HG02938 (cell line): ENCODE measurements at regions not wholly inside any gene's neighbourhood (a gene's known extent, or its start where the extent isn't known, plus 50 kb on each side); places are given as distances from the start of the nearest gene placed in this dataset.
"Not testable (repeated sequence)": the region's sequence is repeated elsewhere in the genome, so short reads cannot be mapped to it uniquely, and the experiment has no call there.

Experiments used
- ATAC-seq: cut with Tn5 transposase; IDR thresholded peaks from one replicate; pipeline ENCODE4 v1.9.1; 2021; ENCODE audit warnings: mild to moderate bottlenecking, moderate library complexity; ENCODE audit not compliant: unreplicated experiment

DNA sequence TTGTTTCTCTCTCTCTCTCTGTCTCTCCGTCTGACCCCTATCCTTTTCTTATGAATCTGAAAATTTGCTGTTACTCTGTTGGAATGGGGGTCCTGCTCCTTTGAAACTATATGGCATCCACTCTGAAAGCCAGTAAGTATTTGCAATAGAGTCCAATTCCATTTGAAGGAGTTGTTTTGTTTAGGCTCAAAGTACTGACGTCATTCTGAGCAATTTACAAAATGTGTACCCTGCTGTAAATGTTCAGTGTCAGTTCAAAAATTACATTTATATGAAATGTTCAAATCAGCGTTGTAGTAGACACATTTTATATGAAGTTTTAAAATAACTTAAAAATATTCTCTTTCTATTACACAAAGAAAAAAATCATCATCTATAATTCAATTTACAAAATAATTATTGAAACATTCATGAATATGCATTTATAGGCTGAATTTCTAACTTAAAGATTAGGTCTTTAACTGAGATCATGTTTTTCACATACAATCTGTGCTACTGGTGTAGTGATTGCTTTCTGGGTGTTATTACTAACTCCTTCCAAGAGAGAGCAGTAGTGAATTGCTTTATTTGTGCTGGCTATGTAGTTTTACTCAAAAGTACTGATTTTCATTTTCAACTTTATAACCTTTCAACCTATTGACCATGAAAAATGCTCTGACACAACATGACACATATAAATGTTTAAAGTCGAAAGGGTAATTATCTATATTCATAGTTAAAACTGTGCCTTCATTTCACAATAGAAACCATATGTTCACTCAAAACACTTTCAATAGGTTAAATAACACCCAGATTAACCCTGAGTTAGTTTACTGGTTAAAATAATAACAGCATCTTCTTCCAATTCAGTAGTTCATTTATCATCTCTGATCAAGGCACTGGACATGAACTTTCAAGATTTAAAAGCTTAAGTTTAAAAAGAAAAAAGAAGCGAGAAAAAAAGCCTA is 253.1 kb upstream of the ADGRL4 start:
- peak; percentile 69 for ATAC-seq

DNA sequence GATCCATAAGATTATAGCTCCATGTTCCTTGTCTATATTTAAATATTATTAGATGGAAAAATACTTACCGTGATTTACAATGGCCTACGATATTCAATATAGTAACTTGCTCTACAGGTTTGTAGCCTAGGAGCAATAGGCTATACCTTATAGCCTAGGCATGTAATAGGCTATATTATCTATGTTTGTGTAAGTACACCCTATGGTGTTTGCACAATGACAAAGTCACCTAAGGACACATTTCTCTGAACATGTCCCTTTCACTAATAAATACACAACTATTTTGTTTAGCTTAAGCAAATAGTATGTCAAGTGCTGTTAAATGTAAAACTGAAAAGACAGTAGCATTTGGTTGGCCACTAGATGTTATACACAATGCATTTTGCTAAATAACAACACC is 248.9 kb upstream of the ADGRL4 start:
- no peak for ATAC-seq

DNA sequence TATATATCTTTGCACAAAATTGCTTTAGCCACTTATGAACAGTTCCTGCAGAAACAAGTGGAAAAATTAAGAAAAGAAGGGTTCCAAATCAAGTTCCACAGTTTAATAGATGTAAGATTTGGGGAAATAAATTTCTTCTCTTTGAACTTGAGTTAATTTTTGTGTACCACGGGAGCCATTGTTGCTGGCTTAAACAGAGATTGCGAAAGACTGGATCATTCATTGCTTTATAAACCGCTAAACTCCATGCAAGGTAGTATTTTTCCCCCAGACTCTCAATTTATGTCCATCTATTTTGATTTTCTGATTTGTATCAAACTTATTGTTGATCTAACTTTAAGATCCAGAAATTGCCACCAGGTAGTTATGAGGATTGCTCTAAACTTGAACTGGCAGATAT is 246.1 kb upstream of the ADGRL4 start:
- no peak for ATAC-seq

DNA sequence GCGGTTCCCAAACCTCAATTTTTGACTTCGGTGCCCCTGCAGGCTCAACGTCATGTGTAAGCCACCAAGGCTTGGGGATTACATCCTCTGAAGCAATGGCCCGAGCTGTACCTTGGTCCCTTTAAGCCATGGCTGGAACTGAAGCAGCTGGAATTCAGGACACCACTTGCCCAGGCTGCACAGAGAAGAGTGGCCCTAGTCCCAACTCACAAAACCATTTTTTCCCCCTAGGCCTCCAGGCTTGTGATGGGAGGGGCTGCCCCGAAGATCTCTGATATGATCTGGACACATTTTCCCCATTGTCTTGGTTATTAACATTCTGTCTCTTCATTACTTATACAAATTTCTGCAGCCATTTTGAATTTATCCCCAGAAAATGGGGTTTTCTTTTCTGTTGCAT is 233.3 kb upstream of the ADGRL4 start:
- ATAC-seq, result no peak

DNA sequence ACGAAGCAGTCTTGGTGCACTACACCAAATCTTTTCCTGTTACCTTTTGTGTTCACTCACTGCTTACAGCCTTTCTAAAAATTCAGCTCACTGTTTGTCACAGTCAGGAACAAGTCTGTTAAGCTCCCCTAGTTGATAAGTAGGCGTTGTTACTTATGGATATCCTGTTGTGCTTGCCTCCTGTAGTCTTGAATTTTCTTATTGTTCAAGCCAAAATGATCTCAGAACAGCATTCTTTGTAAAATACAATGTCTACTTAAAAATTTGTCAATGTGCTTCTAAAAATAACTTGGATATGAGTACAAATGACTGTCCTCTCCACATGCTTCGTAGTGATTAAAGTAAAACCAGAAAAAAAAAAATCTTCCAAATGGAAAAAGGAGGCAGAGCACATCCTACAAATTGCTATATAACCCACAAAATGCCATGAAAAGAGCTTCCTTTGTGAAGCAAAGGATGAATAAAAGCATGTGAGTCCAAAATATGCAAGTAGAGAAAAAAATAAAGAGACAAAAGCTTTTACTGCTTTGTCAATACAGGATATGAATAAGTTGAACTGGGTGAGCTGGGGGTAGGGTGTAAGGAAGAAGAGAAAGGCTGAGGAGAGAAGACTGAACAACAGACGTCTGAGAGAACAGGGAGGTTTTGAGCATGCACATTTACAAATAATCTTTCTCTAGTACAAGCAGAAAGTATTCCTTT is 228.9 kb upstream of the ADGRL4 start:
- ATAC-seq, result no peak

DNA sequence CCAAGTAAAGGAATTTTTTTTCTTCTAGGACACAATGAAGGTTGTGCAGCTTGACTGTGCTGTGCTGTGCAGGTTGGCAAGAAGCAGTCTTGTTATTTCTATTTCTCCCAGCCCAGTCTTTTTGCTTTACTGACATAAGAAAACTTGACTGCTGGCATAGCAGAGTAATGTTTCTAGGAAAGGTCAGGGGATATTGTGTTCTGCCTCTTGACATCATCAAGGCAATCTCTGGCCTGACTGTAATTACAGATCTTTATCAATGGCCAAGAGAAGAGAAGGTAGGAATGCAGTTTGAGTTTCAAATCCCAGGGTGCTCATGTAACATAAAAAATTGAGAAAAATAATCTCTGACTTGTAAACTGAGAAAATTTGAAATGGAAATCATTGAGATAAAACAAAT is 226.3 kb upstream of the ADGRL4 start:
- ATAC-seq, result no peak

DNA sequence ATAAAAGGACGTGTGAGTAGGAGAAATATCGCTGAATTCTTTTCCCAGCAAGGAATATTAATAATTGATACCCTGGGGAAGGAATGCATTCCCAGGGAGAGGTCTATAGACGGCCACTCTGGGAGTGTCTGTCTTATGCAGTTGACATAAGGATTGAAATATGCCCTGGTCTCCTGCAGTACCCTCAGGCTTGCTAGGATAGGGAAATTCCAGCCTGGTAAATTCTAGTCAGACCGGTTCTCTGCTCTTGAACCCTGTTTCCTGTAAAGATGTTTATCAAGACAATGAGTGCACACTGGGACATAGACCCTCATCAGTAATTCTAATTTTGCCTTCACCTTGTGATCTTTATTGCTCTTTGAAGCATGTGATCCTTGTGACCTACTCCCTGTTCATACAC is 224.2 kb upstream of the ADGRL4 start:
- not testable (repeated sequence) for ATAC-seq

DNA sequence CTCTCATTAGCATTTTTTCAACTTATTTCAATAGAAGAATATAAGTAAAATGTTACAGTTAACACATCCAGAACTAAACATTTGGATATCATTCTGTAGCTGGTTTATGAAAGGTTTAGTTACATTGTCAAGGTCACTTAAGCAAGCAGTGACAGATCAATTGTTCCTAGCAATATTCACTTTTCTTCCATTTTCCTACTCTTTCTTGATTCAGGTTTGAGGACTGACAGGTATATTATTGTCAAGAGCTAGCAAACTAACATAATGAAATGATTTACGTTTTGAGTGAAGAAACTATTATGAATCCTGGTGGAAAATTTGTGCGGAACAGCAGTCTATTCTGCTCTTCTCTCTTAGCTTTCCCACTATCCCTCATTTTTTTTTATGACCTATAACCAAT is 220.4 kb upstream of the ADGRL4 start:
- ATAC-seq, result no peak

DNA sequence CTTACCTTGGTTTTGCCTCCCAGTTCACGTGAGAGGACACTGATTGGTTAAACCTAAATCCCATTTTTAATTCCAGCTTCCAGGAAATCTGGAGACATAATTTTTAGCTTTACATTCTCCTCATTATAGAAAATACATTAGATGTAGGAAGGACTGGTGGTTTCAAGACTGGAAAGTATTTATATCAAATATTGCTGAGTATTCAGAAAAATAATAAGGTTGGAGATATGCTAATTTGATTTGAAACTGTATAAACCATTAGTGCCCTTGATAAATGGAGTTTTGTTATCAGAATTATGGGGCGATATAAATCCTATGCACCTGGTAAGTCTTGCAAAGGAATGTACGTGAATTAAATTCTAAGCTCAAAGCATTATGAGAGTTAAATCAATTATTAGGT is 218.0 kb upstream of the ADGRL4 start:
- no peak for ATAC-seq

DNA sequence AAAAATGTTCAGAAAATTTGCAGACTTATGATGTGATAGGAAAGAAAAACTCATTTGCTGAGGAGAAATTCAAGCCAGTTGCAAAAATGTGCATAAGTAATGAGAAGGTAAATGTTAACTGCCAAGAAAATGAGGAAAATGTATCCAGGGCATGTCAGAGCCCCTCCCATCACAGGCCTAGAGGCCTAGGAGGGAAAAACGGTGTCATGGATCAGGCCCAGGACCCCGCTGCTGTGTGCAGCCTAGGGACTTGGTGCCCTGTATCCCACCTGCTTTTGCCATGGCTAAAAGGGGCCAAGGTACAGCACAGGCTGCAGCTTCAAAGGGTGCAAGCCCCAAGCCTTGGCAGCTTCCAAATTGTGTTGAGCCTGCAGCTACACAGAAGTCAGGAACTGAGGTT is 214.0 kb upstream of the ADGRL4 start:
- ATAC-seq, result no peak

DNA sequence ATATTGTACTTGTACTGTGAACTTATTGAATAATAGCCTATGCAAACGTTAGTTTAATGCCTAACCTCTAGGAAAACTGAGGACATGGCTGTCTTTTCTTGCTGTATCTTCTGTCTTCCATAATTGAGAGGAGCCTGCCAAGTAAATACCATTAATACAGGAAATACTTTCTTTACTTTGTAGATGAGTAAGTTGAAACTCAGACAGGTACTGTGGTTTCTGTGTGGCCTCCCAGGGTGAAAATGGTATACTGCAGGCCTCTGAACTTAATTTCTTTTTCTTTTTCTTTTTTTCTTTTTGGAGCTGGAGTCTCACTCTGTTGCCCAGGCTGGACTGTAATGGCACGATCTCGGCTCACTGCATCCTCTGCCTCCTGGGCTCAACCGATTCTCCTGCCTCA is 208.8 kb upstream of the ADGRL4 start:
- peak; percentile 60 for ATAC-seq

DNA sequence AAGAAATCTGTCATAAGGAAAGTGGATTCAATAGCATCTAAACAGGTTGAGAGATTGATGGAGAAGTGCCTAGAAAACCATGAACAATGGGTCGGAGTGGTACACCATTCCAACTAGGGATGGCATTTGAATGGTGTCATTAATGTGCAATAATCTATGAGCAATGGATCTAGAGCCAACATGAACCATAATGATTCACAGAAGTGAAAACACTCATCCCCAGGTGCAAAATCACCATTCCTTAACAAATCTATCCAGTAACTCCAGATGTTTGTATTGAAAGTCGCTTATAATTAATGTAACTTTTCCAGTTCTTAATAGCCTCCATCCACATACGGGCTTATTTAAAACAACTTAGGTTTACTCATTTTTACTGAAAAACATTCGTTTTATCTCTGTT is 201.3 kb upstream of the ADGRL4 start:
- no peak for ATAC-seq

DNA sequence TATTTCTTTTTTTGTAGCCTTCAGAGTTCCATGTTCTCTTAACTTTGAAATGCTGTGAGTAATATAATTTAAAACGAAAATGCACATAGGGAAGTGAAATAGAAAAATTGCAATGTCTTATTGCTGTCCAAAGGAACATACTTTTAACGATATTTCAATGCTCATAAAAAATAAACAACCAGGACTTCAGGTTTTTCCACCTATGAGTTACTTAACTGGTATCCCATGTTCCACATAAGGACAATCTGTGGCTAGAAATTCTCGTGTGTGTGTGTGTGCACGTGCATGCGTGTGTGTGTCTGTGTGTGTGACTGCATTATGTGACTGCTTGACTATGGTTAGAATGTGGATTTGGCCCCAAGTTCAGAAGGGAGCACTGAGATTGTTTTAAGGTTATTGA is 200.8 kb upstream of the ADGRL4 start:
- ATAC-seq, result no peak

DNA sequence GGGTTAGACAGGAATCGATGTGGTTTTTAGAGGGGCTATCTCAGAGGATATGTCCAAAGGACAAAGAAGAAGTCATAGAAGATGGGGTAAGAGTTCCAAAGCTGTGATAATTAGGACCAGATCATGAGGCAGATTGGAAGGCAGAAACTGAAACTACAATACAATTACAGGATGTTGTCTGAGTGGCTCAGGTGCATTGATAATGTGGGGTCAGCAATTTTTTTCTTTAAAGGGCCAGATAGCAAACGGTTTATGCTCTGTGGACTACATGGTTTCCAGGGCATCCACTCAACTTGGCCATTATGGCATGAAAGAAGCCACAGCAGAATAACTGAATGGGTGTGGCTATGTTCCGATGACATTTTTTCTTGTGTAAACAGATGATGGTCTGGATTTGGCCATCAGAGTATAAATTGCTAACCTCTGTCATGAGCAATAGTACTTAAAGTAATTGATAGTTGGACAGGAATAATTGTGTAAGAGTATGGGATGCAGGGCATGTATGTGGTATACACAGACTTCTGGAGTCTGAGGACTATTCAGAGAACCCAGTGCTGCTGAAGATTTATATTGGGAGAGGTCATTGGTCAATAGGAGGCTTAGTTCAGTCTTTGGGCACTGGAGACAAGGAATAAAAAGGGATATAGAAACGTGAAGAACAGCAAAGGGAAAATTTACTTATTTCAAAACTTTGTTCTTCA is 198.4 kb upstream of the ADGRL4 start:
- no peak for ATAC-seq

DNA sequence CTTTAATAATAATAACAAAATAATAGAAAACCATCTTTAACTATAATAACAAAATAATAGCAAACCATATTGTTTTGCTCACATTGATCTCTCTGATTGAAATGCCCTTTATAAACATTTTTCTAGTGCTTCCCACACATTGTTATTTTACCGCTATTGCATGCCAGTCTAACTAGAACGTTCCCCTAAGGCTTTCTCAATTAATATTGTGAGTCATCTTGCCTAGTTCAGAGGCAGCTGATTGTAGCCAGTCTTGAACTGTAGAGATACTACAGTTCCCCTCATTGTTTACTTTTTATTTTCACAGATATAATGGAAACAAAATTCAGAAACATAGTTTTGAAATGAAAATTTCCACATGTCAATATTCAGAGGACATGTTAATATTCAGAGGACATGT is 192.3 kb upstream of the ADGRL4 start:
- no peak for ATAC-seq

DNA sequence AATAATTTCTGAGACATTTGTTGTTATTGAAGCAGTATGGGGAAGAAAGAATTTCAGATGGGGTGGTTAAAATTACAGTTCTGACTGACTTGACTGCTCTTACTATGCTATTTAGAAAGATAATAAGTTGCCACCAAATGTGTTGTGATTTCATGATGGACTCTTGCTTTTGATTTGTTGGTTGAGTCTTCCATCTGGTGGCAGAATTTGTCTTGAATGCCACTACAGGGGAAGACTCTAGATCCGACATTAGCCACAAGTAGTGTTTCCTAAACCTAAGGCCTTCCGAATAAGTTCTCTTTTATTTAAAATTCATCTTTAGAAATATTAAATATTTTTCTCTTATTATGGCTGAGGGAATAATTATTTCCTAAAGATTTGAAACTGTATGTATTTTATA is 190.9 kb upstream of the ADGRL4 start:
- no peak for ATAC-seq

DNA sequence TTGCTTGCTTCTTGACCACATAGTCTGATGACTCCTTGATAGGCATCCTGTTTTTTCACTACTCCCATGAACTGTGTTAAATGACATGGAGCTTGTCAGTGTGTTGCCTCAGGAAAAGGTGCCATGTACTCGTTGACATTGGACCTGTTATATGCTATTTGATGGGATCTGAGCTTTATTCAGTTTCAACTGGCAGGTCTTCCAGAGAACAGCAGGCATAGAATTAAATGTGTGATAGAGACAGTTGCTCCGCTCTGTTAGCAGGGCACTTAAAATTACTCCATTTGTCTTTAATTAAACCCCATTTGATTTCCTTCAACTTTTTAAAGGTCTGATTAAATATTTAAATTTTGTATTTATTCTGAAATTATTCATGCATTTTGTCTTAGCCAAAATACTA is 189.7 kb upstream of the ADGRL4 start:
- no peak for ATAC-seq

DNA sequence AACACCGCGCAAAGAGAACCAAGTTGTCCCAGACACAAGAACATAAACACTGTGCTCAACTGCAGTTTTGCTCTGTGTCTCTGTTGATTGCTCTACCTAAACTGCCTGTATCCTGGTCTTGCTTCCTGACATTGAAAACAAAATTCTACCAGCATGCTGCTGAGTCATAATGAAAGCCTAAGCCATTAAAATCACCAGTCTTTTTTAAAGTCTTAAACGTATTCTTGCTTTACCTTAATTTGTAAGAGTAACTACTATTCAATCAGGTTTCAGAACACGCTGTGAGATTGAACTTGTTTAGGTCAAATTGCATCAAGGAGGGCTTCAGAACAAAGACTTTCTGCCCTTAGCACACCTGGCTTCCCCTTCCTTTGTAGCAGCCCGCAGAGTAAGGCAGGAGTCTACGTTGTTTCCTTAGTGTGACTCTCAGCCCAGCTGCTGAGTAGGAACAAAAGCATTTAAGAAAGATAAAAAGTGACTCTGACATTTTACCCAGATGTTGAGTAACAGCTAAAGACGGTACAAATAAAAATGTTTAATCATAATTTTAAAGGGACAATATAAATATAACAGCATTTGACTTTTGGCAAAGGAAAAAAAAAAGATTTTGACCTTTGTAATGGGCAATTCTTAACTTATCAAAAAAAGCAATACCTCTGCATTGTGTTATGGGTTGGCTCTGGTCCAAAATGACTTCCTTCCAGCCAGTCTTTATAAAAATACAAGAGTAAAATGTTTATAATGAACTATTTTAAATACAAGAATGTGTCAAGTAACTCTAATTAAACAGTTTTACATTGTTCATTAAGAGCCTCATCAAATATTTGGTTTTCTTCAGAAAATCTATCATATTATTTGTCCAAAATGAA is 186.9 kb upstream of the ADGRL4 start:
- peak; percentile 52 for ATAC-seq

DNA sequence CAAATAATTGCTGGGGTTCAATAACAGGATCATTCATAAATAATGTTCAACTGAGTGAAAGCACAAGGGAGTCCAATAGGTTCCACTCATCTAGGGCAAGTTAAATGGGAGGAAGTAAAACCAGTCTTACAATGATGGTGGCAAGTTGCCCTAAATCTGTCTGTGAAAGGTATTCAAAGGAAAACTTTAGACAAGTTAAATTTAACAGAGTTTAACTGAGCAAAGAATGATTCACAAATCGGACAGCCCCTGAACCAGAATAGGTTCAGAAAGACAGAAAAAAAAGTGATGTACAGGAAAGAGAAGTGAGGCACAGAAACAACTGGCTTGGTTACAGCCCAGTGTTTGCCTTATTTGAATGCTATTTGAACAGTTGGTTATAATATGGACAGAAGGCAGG is 183.5 kb upstream of the ADGRL4 start:
- peak; percentile 53 for ATAC-seq

DNA sequence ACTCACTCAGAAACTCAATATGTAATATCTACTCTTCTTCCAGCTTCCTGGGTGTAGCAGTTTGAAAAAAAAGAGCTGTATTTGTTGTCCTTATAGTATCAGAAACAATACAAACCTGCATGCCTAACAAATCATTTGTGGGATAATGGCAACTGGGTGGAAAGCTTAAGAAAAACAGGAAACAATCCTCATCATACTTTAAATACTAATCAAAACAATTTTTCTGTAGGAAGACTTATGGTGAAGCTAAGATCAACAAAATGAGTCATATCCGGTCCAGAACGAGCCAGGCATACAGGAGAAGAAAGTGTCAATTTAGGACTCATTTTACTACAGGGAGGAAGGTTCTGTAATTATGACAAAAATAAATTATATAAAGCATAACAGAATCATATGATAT is 181.8 kb upstream of the ADGRL4 start:
- no peak for ATAC-seq

DNA sequence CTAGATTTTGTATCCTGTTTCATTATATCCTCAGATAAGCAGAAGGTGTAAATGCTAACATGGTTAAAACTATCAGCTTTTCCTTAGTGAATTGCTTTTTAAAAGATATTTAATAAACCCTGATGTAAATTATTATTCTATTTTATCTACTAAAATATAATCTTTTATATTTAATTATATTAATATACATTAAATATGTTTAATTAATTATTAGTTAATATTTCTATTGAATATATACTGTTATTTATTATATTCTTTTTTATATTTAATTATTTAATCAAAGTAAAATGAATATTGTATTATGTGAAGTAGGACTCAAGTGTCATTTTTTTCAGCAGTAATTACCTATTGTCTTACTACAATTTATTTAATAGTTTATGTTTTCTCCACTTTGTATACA is 179.7 kb upstream of the ADGRL4 start:
- no peak for ATAC-seq
